MM.1S (cell line): ENCODE measurements at regions not wholly inside any gene's neighbourhood (a gene's known extent, or its start where the extent isn't known, plus 50 kb on each side); places are given as distances from the start of the nearest gene placed in this dataset.

ENCODE experiments used
- EZH2 ChIP-seq: fragments of 300-600 bp; sonication (generic); optimal IDR thresholded peaks from 2 replicates; pipeline ENCODE3; 2017; ENCODE audit warnings: low read depth, mild to moderate bottlenecking, antibody characterized with exemption, low read length, mixed read lengths
- EZH2phosphoT487 ChIP-seq: fragments of 300-600 bp; sonication (generic); IDR thresholded peaks from 2 replicates; pipeline ENCODE4 v1.6.1; 2018; ENCODE audit warnings: antibody characterized with exemption, low read length

- no peak for TF ChIP-seq EZH2phosphoT487
- no peak for TF ChIP-seq EZH2
Observed at GRCh38 chr7:63073286-63073685, 925.4 kb upstream of the ZNF722 start.
